ENCODE measurements at regions not wholly inside any gene's neighbourhood (a gene's known extent, or its start where the extent isn't known, plus 50 kb on each side); places are given as distances from the start of the nearest gene placed in this dataset.

GRCh38 chr1:55812281-55812680, 597.1 kb upstream of the USP24 start (continued):
- TF ChIP-seq USF1 (IDR thresholded peaks at IDR 0.05; ENCODE audit: borderline replicate concordance, extremely low read length, insufficient read depth, low read depth, low read length): no peak
- no peak for TF ChIP-seq CHD4 (IDR thresholded peaks at IDR 0.05)

GRCh38 chr1:55808263-55808662, 593.1 kb upstream of the USP24 start:
- SMC1A ChIA-PET (ENCODE audit: uncharacterized antibody, unreplicated experiment): no interaction called here
- in situ Hi-C loops (cut with MboI): no loop called here

More at GRCh38 chr1:55808263-55808662, 593.1 kb upstream of the USP24 start:
- Histone ChIP-seq H3K4me1 (ENCODE audit: control insufficient read depth, insufficient read depth, low read length) (no peaks in the 10 kb centered on the region), H3K9ac (ENCODE audit: control insufficient read depth, insufficient read depth, low read length) (no peak overlapping the region), H3K36me3 (ENCODE audit: control insufficient read depth in 2 of 2, insufficient read depth in 2 of 2, low read length in 1 of 2) (no peaks in the 10 kb centered on the region), H2AFZ (ENCODE audit: control insufficient read depth, low read depth, low read length) (no peak overlapping the region), H3K4me3 (no peak overlapping the region), H4K20me1 (ENCODE audit: control insufficient read depth, insufficient read depth) (no peaks in the 10 kb centered on the region), H3K4me2 (ENCODE audit: control insufficient read depth, insufficient read depth) (no peak overlapping the region), H3K27me3 (replicated peaks in 1 of 2; ENCODE audit: control insufficient read depth in 2 of 2, insufficient read depth in 2 of 2, low read length in 1 of 2) (no peaks in the 10 kb centered on the region), H3K79me2 (ENCODE audit: control insufficient read depth, insufficient read depth, low read length) (no peaks in the 10 kb centered on the region), H3K9me3 (replicated peaks; ENCODE audit: control insufficient read depth, insufficient read depth, low read length) (no peaks in the 10 kb centered on the region), H3K27ac (ENCODE audit: control insufficient read depth, insufficient read depth) (no peak overlapping the region)
- WGBS (ENCODE audit: insufficient coverage, insufficient replicate concordance, low lambda C conversion rate, missing lambda C conversion rate): 96% methylated on average over 1 of the region's 1 CpG
- no TSS peak for BruUV-seq (replicated peaks)
- intact Hi-C loops (cut with micrococcal nuclease; ENCODE audit: unreplicated experiment): no loop called here
- TF ChIP-seq TAF1 (IDR thresholded peaks at IDR 0.05; ENCODE audit: borderline replicate concordance, low read depth, low read length) (no peak), BCL3 (IDR thresholded peaks at IDR 0.05; ENCODE audit: borderline replicate concordance, insufficient read depth, low read depth, low read length, poor library complexity, severe bottlenecking) (no peak)
- POLR2A ChIA-PET: no interaction called here
- CTCF ChIA-PET: interaction anchor here (0.6 kb wide), 1 partner anchor 337 kb away, joined by 3 read pairs; no protein-coding TSS in a partner anchor
- RAD21 ChIA-PET (ENCODE audit: unreplicated experiment): no interaction called here
- FAIRE-seq: no peak
- no peak for DNase-seq (ENCODE audit: low read depth, low spot score)
- ATAC-seq: no peak
